ENCODE measurements at regions not wholly inside any gene's neighbourhood (a gene's known extent, or its start where the extent isn't known, plus 50 kb on each side); places are given as distances from the start of the nearest gene placed in this dataset.

DNA sequence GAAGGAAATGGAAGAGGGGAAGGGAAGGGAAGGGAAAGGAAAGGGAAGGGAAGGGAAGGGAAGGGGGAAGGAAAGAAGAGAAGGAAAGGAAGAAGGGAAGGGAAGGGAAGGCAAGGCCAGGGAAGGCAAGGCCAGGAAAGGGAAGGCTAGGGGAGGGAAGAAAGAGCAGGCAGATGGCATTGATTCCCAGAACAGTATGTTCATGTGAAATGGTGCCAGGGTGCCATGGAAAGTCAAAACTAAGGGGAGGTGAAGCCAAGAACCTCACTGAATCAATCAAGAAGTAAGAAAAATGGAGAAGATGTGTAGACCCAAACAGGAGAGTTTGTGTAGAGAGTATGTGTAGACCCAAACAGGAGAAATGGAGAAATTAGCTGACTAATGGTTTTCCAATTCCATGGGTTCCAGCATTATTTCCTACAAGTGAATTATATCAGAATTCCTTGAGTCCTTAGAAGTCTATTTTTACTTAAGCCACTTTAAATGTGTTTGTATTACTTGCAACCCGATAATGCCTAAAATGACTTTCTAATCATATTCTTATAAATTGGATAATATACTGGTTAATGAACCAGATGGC is 367.6 kb downstream of the TXNL1 start:
- TF ChIP-seq POLR2AphosphoS2 (conservative IDR thresholded peaks at IDR 0.05; ENCODE audit: low read length) (no peak), MAFK (IDR thresholded peaks at IDR 0.05; ENCODE audit: partially characterized antibody) (peak; percentile 72)
- no peak for FAIRE-seq
- ChIA-PET CTCF (no interaction called here), POLR2A (no interaction called here)
- ATAC-seq, result no peak
- no peak overlapping the region for H3K4me3 ChIP-seq
- no peak overlapping the region for H3K4me2 ChIP-seq
- 86% methylated on average over 1 of the region's 1 CpG for WGBS (ENCODE audit: missing lambda C conversion rate)
- no peak for DNase-seq (ENCODE audit: low read depth in 1 of 2, low spot score in 1 of 2)
- H3K4me1 ChIP-seq, result no peaks in the 10 kb centered on the region
- no peak overlapping the region for H3K27ac ChIP-seq
- no peaks in the 10 kb centered on the region for H3K9me3 ChIP-seq

DNA sequence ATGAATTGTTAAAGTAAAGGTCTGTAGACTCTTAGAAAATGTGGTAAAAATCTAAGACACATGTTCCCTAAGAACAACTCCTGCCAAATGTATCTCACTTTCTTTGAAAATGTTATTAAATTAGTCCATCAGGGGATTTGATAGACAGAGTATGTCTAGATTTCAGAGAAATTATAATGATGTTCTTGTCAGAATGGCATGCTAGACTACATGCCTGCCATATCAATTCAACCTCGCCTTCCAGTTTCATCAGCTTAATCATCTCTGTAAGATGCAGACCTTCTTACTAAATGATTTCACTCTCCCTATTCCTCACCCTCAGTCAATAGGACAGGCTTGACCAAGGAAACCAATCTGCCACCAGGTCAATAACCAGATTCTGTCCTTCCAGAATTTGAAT is 368.4 kb downstream of the TXNL1 start:
- TF ChIP-seq, protein P1, sequence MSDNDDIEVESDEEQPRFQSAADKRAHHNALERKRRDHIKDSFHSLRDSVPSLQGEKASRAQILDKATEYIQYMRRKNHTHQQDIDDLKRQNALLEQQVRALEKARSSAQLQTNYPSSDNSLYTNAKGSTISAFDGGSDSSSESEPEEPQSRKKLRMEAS (IDR thresholded peaks at IDR 0.05), result no peak
- TF ChIP-seq GATA3 (IDR thresholded peaks at IDR 0.05; ENCODE audit: borderline replicate concordance) (no peak), HOXB5 (CRISPR knock-in tag; IDR thresholded peaks at IDR 0.05) (no peak), SREBF2 (IDR thresholded peaks at IDR 0.05) (no peak), RAD21 (conservative IDR thresholded peaks at IDR 0.05 in 1 of 2, IDR thresholded peaks at IDR 0.05 in 1 of 2) (no peak), NR3C1 (IDR thresholded peaks at IDR 0.05) (no peak), MAZ (IDR thresholded peaks at IDR 0.05; ENCODE audit: borderline replicate concordance, low read depth, low read length) (no peak), NFE2L2 (conservative IDR thresholded peaks at IDR 0.05; ENCODE audit: low read length) (no peak), CBX2 (IDR thresholded peaks at IDR 0.05; ENCODE audit: borderline replicate concordance, low read depth) (no peak), EHF (CRISPR knock-in tag; IDR thresholded peaks at IDR 0.05) (no peak), FOSB (CRISPR knock-in tag; IDR thresholded peaks at IDR 0.05) (no peak), RFX5 (IDR thresholded peaks at IDR 0.05) (no peak)
- TF ChIP-seq, protein P2, sequence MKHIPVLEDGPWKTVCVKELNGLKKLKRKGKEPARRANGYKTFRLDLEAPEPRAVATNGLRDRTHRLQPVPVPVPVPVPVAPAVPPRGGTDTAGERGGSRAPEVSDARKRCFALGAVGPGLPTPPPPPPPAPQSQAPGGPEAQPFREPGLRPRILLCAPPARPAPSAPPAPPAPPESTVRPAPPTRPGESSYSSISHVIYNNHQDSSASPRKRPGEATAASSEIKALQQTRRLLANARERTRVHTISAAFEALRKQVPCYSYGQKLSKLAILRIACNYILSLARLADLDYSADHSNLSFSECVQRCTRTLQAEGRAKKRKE (CRISPR knock-in tag; IDR thresholded peaks at IDR 0.05; ENCODE audit: low read depth), result no peak
- TF ChIP-seq, protein P3, sequence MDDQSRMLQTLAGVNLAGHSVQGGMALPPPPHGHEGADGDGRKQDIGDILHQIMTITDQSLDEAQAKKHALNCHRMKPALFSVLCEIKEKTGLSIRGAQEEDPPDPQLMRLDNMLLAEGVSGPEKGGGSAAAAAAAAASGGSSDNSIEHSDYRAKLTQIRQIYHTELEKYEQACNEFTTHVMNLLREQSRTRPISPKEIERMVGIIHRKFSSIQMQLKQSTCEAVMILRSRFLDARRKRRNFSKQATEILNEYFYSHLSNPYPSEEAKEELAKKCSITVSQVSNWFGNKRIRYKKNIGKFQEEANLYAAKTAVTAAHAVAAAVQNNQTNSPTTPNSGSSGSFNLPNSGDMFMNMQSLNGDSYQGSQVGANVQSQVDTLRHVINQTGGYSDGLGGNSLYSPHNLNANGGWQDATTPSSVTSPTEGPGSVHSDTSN (IDR thresholded peaks at IDR 0.05), result no peak
- ChIA-PET CTCF (no interaction called here), POLR2A (no interaction called here)
- H3K9me3 ChIP-seq, result no peaks in the 10 kb centered on the region
- H3K4me3 ChIP-seq, result no peak overlapping the region
- WGBS (ENCODE audit: missing lambda C conversion rate), result 37% methylated on average over 1 of the region's 1 CpG
- ATAC-seq, result no peak
- no peak for FAIRE-seq
- no peaks in the 10 kb centered on the region for H3K4me1 ChIP-seq
- no peak overlapping the region for H3K4me2 ChIP-seq
- H3K27ac ChIP-seq, result no peak overlapping the region
- DNase-seq (ENCODE audit: low read depth in 1 of 2, low spot score in 1 of 2), result no peak

DNA sequence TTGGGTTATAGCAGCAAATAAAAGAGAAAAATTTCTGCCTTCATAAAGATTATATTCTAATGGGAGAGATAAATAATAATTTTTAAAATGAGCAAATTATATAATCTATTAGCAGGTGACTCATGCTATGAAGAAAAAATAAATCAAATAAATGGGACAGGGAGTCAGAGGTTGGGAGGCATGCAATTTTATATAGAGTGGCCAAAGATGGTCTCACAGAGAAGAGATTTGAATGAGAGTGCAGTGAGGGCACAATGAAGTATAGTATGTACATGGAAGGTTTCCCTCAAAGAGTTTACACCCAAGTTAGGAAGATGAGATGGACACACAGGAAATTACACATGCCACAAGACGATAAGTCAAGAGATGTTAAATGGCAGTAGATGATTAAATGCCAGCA is 369.4 kb downstream of the TXNL1 start:
- Histone ChIP-seq H3K4me1 (no peaks in the 10 kb centered on the region), H3K27ac (no peak overlapping the region), H3K4me3 (no peak overlapping the region), H3K9me3 (no peaks in the 10 kb centered on the region), H3K4me2 (no peak overlapping the region)
- TF ChIP-seq, protein P2 (CRISPR knock-in tag; IDR thresholded peaks at IDR 0.05; ENCODE audit: low read depth), result no peak
- TF ChIP-seq, protein P1 (IDR thresholded peaks at IDR 0.05), result no peak
- TF ChIP-seq CHD2 (IDR thresholded peaks at IDR 0.05; ENCODE audit: low read length, partially characterized antibody), result no peak
- no peak for TF ChIP-seq SREBF2 (IDR thresholded peaks at IDR 0.05)
- TF ChIP-seq, protein P4, sequence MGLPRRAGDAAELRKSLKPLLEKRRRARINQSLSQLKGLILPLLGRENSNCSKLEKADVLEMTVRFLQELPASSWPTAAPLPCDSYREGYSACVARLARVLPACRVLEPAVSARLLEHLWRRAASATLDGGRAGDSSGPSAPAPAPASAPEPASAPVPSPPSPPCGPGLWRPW (IDR thresholded peaks at IDR 0.05), result no peak
- no peak for TF ChIP-seq TFCP2L1 (CRISPR knock-in tag; IDR thresholded peaks at IDR 0.05)
- no peak for TF ChIP-seq ESRRA (IDR thresholded peaks at IDR 0.05; ENCODE audit: borderline replicate concordance, low read length)
- no peak for TF ChIP-seq FOSB (CRISPR knock-in tag; IDR thresholded peaks at IDR 0.05)
- no peak for TF ChIP-seq CHD4 (IDR thresholded peaks at IDR 0.05; ENCODE audit: borderline replicate concordance)
- TF ChIP-seq POLR2AphosphoS2 (conservative IDR thresholded peaks at IDR 0.05; ENCODE audit: low read length), result no peak
- no peak for TF ChIP-seq FOXS1 (CRISPR knock-in tag; IDR thresholded peaks at IDR 0.05)
- CTCF ChIA-PET, result no interaction called here
- no peak for FAIRE-seq
- POLR2A ChIA-PET, result no interaction called here
- no peak for ATAC-seq
- 20% methylated on average over 1 of the region's 1 CpG for WGBS (ENCODE audit: missing lambda C conversion rate)
- no peak for DNase-seq (ENCODE audit: low read depth in 1 of 2, low spot score in 1 of 2)
